ENCODE measurements at regions not wholly inside any gene's neighbourhood (a gene's known extent, or its start where the extent isn't known, plus 50 kb on each side); places are given as distances from the start of the nearest gene placed in this dataset.

GRCh38 chr9:13755551-13755950, 476.1 kb upstream of the MPDZ start:
- TF ChIP-seq ZFX (IDR thresholded peaks at IDR 0.05; ENCODE audit: borderline replicate concordance) (no peak), CTCF (IDR thresholded peaks at IDR 0.05) (no peak)

GRCh38 chr9:13750639-13751038, 471.1 kb upstream of the MPDZ start:
- TF ChIP-seq ZFX (IDR thresholded peaks at IDR 0.05; ENCODE audit: borderline replicate concordance), result no peak
- TF ChIP-seq CTCF (IDR thresholded peaks at IDR 0.05), result no peak
- no peak overlapping the region for H3K27ac ChIP-seq

More at GRCh38 chr9:13755551-13755950, 476.1 kb upstream of the MPDZ start:
- no peak overlapping the region for H3K27ac ChIP-seq

GRCh38 chr9:13750061-13750460, 470.6 kb upstream of the MPDZ start:
- no peak overlapping the region for H3K27ac ChIP-seq
- TF ChIP-seq CTCF (IDR thresholded peaks at IDR 0.05), result no peak

GRCh38 chr9:13746876-13747275, 467.4 kb upstream of the MPDZ start:
- no peak overlapping the region for H3K27ac ChIP-seq
- TF ChIP-seq CTCF (IDR thresholded peaks at IDR 0.05) (no peak), ZFX (IDR thresholded peaks at IDR 0.05; ENCODE audit: borderline replicate concordance) (no peak)

GRCh38 chr9:13744261-13744901, 464.9 kb upstream of the MPDZ start:
- no peak for TF ChIP-seq CTCF (IDR thresholded peaks at IDR 0.05)
- no peak for TF ChIP-seq ZFX (IDR thresholded peaks at IDR 0.05; ENCODE audit: borderline replicate concordance)
- H3K27ac ChIP-seq, result no peak overlapping the region

GRCh38 chr9:13737885-13738284, 458.4 kb upstream of the MPDZ start:
- TF ChIP-seq CTCF (IDR thresholded peaks at IDR 0.05) (no peak), ZFX (IDR thresholded peaks at IDR 0.05; ENCODE audit: borderline replicate concordance) (no peak)

GRCh38 chr9:13735181-13735580, 455.7 kb upstream of the MPDZ start:
- H3K27ac ChIP-seq, result no peak overlapping the region
- TF ChIP-seq CTCF (IDR thresholded peaks at IDR 0.05) (no peak), ZFX (IDR thresholded peaks at IDR 0.05; ENCODE audit: borderline replicate concordance) (no peak)

More at GRCh38 chr9:13737885-13738284, 458.4 kb upstream of the MPDZ start:
- no peak overlapping the region for H3K27ac ChIP-seq
